ENCODE measurements at regions not wholly inside any gene's neighbourhood (a gene's known extent, or its start where the extent isn't known, plus 50 kb on each side); places are given as distances from the start of the nearest gene placed in this dataset.
"Not testable (repeated sequence)": the region's sequence is repeated elsewhere in the genome, so short reads cannot be mapped to it uniquely, and the experiment has no call there.

- DNase-seq (ENCODE audit: low spot score) = no peak
These were observed 154.1 kb upstream of the CBLB start for GRCh38 chr3:106022913-106023312.

DNA sequence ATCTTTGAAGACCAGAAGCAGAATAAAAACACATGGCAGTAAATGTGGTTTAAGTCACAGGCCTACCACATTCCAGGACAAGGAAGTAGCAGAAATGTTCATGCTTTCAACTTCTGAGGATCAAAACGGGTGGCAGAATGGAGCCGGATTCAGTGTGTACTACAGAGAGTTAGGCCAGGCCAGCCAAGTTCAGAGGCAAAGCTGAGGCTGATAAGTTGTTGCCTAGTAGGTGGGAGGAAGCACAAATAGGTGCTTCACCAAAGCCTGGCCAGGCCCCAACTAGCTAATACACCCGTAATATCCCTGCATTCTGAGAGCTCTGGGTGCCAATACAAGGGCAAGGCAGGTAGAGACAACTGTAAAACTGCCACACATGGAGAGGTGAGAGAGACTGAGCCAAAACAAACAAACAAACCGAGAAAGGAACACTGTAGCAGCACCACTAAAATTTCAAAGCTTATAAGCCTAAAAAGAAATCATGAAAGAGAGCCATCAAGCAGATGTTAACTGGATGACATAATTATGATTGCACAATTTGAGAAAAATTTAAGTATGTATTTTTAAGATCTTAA, 156.4 kb upstream of the CBLB start:
- DNase-seq (ENCODE audit: low spot score) = no peak

DNA sequence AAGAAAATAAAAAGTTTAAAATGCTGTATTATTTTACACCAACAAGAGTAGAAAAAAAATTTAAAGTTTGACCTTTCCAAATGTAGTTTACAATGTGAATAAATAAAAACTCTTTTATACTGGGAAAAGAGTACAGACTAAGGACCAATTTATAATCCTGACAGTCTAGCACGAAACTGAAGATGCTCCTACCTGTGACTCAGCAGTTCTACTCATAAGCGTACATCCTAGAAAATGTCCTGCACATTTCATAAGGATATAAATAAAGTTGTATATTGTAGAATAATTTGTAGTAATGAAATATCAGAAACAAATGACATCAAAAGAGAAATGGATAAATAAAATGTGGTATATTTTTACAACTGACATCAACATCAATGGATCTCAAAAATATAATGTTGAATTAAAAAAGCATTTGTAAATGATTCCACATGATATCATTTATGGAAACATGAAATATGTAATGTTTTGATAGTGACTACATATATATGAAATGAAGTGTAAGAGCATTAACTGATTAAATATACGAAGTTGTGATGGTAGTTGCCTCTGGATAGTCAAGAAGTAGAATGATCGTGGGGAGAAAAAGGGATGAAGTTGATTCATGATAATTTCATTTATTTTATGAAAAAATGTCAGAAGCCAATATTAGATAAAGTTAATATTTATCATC, 161.3 kb upstream of the CBLB start:
- DNase-seq (ENCODE audit: low spot score) = no peak

DNA sequence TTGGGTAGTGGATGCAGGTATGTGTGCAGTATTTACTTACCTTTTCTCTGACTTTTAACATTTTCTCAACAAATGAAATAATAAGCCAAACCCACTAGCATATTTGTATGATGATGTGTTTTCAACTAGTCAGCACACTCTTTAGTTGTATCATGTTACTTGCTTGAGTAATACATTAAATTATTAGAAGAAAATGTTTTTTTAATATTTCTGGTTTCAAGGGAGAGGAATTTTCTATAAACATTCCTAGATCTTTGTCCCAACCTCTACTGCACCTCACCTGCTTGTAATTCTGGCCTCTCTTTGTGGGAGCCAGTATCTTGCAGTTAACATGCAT, 161.8 kb upstream of the CBLB start:
- DNase-seq (ENCODE audit: low spot score) = no peak

DNA sequence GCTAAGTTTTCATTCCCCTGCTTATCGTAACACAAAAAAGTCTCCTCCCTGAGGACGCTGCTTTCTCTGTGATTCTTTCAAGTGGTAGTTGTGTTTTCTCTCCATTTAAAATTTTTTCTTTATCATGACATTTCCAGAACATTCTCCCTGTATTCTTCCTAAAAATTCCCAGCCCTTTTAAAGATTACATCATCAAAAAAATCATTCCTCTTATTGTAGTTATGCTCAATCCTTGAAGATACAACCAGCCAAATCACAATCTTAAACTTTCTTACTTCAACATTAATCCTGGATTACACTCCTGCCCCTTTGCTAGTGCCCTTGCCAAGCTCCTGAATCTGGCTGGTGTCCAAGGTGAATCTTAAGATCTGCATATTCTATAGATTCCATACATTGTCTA, 163.7 kb upstream of the CBLB start:
- no peak for DNase-seq (ENCODE audit: low spot score)

DNA sequence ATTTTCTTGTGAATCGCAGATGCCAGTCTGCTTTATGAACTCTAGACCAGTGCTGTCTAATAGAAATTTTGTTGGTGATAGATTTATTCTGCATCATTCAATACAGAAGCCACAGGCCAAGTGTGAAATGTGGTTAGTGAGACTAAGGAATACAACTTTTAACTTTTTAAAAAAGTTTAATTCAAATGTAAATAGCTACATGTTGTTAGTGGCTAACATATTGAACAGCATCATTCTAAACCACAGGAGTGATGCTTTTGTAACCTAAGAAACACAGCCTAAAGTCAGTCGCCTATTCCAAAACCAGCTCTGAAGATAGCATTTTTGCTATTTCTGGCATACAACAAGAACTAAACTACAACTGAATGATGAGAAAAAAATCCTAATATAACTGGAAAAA, 164.8 kb upstream of the CBLB start:
- DNase-seq (ENCODE audit: low spot score) = no peak

GRCh38 chr3:106034313-106034712, 165.5 kb upstream of the CBLB start:
- peak; percentile 15 for DNase-seq (ENCODE audit: low spot score)

DNA sequence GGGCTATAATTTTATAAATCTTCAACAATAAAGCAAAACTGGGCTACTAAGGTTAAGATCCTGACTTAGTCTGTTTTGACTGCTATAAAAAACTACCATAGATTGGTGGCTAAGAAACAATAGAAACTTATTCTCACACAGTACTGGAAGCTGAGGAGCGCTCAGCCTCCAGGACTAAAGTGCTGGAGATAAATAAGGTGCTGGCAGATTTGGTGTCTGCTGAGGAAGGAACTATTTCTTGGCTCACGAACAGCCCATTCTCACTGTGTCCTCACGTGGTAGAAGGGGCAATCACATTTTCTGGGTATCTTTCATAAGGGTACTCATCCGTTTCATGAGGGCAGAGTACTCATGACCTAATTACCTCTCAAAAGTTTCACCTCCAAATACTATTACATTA, 166.8 kb upstream of the CBLB start:
- DNase-seq (ENCODE audit: low spot score) = no peak

DNA sequence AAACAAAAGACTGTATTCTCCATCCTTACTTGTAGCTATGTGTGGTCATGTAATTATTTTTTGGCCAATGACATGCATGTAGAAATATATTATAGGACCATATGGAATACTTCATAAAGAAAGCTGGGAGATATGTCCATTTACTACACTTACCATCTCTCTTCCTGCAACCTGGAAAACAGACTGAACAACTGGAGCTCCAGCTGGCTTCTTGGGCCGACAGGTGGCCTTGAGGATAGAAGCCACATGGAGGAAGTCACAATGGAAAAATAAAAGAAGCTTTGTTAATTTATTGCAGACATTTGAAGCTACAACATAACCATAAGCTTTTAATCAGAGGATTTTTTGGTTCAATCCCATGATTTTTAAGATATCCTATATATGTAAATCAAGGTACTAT, 167.9 kb upstream of the CBLB start:
- no peak for DNase-seq (ENCODE audit: low spot score)

DNA sequence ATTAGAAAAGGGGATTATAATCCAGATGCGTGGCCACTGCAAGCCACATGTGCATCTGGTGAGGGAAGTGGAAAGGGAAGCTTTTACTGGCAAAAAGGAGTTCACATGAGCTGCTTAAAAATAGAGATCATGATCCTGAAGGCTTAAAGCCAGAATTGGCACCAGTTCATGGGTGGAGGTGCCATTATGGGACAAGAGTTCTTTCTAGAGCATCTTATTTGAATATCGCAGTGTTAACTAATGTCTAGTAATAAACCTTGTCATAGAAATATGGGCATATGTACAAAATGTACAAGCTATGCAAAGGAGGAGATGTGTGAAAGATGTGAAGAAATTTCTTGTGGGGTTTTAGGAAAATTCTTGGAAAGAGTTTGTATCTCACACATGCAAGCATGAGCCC, 178.4 kb upstream of the CBLB start:
- no peak for DNase-seq (ENCODE audit: low spot score)

DNA sequence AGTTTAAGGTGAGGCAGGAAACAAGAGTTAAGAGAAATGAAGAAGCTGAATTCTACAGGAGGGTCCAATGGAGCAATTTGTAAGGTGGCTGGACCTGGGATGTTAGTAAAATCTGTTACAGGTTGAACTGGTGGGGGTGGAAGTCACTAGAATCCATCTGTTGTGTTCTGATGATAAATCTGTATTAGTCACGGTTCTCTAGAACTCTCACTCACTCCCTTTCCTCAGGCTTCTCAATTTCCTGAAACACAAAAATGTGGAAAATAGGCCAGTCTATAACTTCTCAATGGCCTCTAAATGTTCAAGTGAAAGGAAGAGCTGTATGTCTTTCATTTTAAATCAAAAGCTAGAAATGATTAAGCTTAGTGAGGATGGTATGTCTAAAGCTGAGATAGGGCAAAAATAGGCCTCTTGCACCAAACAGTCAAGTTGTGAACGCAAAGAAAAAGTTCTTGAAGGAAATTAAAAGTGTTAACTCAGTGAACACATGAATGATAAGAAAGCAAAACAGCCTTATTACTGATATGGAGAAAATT, 180.2 kb upstream of the CBLB start:
- no peak for DNase-seq (ENCODE audit: low spot score)

GRCh38 chr3:106049821-106050220, 181.0 kb upstream of the CBLB start:
- DNase-seq (ENCODE audit: low spot score) = no peak

DNA sequence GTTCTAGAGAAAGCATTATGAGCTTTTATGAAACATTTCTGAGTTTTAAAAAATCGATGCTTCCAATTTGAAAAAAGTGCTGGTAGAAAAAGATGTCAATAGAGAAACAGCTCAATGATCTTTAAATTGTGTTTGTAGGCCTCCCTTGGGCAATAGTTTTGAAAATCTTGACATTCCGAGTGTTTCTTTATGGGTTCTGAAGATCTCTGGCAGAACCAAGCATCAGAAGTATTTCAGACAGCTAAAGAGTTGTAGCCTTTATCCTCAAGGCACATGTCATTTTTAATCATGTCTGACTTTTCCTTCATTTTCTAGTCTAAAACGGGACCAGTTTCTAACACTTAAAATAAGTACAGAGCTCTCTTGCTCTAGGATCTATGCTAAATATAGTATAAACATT, 188.1 kb upstream of the CBLB start:
- DNase-seq (ENCODE audit: low spot score) = no peak

DNA sequence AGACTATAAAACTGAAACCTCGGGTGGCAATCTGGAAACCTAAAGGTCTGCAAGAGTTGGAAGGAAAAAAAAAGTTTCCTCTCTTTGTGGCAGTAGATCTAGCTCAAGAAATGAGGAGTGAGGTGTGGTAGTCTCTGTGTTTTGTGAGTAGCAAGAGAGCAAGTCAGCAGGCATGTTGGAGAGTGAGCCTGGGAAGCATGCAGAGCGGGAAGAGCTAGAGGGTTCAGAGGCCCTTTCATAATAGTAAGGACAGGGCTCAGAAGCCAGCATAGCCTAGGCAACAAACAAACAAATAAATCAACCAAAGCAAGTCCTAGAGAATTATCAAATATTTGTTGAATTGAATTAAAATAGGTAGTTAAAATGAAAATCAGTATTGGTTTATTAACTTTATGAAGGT, 189.7 kb upstream of the CBLB start:
- no peak for DNase-seq (ENCODE audit: low spot score)

- DNase-seq (ENCODE audit: low spot score) = no peak
These were observed 191.2 kb upstream of the CBLB start for GRCh38 chr3:106059953-106060517.

- DNase-seq (ENCODE audit: low spot score) = no peak
These were observed 195.1 kb upstream of the CBLB start for GRCh38 chr3:106063909-106064308.

- DNase-seq (ENCODE audit: low spot score) = no peak
These were observed 197.0 kb upstream of the CBLB start for GRCh38 chr3:106065831-106066230.

DNA sequence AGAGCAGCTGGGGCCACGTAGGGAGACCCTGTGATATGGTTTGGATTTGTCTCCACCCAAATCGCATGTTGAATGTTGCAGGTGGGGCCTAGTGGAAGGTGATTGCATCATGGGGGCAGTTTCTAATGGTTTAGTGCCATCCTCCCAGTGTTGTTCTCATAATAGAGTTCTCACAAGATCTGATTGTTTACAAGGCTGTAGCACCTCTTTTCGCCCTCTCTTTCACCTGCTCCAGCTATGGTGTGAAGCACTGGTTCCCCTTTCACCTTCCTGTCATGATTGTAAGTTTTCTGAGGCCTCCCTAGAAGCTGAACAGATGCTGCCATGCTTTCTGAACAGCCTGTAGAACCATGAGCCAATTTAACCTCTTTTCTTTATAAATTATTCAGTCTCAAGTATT, 198.9 kb upstream of the CBLB start:
- DNase-seq (ENCODE audit: low spot score) = no peak

- DNase-seq (ENCODE audit: low spot score) = no peak
These were observed 199.6 kb upstream of the CBLB start for GRCh38 chr3:106068381-106068780.

- no peak for DNase-seq (ENCODE audit: low spot score)
These were observed 200.0 kb upstream of the CBLB start for GRCh38 chr3:106068795-106069194.

DNA sequence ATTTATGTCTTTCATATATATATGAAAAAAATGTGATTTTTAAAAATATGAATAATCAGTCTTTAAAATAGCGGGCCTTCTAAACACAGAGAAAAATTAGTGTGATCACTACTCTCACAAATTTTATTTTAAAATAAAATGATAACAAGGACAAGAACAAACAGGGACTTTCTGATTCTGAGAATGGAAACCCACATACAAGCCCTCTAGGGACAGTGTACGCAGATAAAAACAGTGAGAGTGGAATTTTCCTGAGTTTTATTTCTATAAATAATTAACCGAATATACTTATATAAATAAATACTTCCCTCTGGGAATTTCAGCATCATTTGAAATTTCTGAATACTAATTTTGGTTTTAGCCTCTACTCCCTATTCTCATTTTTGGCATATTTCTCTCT, 201.4 kb upstream of the CBLB start:
- DNase-seq (ENCODE audit: low spot score) = no peak

DNA sequence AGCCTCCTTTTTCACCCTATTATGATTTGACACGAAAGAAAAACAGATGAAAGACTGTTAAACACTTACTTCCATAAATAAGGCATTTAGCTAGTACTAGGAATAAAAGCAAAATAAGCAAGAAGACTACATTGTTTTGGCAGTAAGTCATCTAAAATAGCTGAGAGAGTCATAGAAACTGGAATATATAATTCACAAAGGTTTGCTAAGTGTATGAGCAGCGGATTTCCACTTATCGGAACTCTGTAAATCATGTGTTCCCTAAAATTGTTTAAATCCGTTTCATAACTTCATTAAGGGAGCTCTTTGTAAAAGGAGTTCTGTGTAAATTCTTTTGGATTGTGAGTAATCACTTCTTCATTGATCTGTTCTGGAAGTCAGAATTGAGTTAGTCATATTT, 202.5 kb upstream of the CBLB start:
- DNase-seq (ENCODE audit: low spot score) = no peak

- not testable (repeated sequence) for DNase-seq (ENCODE audit: low spot score)
These were observed 203.8 kb upstream of the CBLB start for GRCh38 chr3:106072596-106072995.

GRCh38 chr3:106073806-106074205, 205.0 kb upstream of the CBLB start:
- DNase-seq (ENCODE audit: low spot score) = not testable (repeated sequence)
